Ishikawa (cell line): ENCODE measurements at regions not wholly inside any gene's neighbourhood (a gene's known extent, or its start where the extent isn't known, plus 50 kb on each side); places are given as distances from the start of the nearest gene placed in this dataset.

ENCODE experiments used
- MAX ChIP-seq: IDR thresholded peaks from 2 replicates; pipeline ENCODE4 v1.6.1; 2012
- TAF1 ChIP-seq: IDR thresholded peaks from 2 replicates; pipeline ENCODE4 v1.6.1; 2012; ENCODE audit warnings: low read depth, mild to moderate bottlenecking

GRCh38 chr5:68139611-68140441, 75.7 kb upstream of the PIK3R1 start:
- TF ChIP-seq MAX: no peak
- TF ChIP-seq TAF1: no peak
